Fibroblast of upper back skin (primary cell): ENCODE measurements at regions not wholly inside any gene's neighbourhood (a gene's known extent, or its start where the extent isn't known, plus 50 kb on each side); places are given as distances from the start of the nearest gene placed in this dataset.
A peak's percentile ranks its signal among the peaks of the same experiment; 100 is the strongest.

Experiments used
- DNase-seq: peaks from one replicate; pipeline ENCODE4 v3.0.0-alpha.2; 2013

DNA sequence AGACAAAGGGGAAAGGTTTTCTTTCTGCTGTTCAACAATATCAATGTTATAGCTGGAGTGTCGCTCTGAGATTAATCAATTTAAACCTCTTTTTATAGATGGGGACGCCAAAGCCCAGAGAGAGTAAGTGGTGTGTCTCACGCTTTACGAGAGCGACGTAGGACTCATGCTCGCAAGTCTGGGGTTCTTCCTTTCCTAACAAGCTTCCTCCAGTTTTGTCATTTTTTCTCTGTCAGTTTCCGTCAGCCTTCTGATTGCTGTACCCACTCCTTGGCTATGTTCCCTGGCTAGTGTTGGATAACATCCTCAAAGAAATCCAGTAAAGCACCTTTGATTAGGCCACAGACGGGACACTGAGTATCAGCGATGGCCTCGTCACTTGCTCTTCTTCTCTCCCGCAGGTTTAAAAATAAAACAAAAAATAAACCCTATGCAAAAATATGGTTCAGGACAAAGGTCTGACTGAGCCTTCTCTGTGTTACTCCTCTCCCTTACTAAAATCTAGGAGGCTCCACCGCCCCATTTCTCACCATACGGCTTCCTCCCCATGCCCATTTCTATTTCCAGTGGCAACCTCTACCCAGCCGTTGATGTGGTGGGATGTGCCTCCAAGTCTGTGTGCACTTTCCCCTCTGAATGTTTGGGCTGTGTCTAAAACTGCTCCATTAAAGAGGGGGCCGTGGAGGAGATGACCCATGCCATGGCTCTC lies 172.7 kb upstream of the PARP11 start:
- DNase-seq = no peak

DNA sequence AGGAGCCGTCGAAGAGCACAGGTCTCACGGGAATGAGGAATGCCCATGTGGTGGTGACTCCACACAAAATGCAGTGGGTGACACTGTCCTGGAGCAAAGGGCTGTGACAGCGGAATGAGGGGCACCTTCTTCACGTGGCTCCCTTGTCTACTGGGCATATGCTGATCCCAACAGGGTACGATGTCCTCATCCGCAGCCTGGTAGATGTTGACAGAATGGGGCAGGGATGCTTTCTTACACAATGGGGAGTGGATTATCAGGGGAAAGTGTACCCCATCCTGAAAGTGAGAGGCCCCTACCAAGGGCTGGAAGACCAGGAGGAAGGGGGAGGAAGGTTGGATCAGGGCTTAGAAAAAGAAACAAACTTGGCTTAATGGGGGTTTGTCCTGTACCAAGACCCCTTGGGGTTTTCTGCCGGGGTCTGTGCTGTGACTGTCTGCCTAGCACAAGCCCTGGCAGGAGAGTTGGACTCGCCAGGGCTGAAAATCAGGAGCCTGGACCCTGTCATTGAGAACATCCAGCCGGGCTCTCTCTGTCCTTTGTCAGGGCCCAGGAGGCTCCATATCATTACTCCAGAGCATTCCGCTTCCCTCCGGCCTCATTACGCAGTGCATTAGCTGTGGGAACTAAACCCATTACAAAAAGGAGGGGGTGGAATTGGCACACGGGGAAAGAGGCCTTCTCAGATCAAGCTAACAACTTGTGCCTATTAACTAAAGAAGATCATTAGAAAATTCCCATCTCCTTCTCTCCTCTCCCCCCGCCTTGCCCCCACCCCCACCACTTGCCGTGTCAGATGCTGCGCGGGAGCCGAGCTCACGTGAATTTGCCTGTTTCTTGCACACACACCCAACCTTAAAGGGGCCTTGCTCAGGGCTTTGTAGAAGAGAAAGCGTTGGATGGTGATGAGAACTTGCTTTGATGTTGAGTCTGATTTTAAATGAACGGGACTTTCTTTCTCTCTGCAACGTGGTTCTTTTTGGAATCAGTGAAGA lies 171.8 kb upstream of the PARP11 start:
- no peak for DNase-seq

DNA sequence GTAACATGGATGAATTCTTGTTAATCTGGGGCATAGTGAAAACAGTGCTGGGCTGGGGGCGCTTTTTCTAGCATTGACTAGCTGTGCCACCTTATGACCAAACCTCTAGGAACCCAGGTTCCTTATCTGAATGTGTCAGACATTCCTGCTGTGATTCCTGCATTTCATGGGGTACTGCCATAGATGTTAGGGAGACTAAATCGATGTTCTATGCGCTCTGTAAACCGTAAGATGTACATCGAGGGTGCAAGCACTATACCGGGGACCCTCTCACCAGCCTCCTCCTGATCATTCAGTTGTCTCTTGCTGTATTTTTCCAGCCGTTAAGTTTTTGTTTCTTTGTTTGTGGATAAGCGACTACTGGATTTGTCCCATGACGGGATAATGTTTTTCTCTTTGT lies 170.9 kb upstream of the PARP11 start:
- DNase-seq = no peak

DNA sequence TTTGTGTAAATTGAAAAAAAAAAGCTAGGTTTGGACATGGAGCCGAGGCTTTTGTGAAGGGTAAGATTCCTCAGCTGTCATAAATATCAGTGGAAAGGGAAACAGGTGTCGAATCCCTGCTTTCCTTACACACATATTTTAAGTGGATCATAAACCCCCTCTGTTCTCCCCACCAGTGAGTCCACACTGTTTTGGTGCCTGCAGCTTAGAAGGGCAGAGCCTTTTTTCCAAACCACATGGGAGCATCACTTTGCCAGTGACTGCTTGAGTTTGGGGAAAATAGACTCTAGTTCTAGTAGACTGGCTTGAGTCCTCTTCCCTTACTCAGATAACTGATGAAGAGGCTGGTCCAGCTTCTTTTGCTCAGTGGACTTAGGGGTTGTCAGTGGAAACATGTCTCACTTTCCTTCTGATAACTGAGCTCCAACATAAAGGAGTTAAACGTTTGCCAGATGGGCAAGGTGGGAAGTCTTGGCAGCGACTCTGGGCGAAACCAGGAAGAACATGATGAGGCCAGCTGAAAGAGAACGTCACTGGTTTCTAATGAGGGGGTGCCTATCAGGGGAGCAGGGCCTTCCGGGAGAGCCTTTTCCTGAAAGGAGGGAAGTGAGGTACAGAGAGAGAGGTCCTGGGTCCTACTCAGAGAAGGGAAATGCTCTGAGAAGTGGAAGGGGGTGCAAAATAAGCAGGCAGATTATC lies 168.1 kb upstream of the PARP11 start:
- no peak for DNase-seq

DNA sequence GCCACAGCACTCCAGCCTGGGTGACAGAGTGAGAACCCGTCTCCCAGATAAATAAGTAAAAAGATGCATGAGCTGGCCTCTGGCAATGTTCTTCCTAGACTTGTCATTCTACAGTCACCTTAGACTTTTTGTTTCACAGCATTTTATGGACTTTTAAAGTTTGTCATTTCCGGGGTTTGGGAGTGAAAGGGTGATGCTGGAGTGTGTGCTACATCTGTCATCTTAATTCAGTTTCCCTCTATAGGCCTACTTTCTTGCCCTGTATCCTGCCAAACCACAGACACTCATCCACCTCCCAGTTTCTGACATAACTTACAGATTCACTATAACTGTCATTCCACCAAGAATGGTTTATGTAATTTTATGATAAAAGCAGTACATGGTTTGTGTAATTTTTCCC lies 166.7 kb upstream of the PARP11 start:
- DNase-seq = peak; percentile 13

DNA sequence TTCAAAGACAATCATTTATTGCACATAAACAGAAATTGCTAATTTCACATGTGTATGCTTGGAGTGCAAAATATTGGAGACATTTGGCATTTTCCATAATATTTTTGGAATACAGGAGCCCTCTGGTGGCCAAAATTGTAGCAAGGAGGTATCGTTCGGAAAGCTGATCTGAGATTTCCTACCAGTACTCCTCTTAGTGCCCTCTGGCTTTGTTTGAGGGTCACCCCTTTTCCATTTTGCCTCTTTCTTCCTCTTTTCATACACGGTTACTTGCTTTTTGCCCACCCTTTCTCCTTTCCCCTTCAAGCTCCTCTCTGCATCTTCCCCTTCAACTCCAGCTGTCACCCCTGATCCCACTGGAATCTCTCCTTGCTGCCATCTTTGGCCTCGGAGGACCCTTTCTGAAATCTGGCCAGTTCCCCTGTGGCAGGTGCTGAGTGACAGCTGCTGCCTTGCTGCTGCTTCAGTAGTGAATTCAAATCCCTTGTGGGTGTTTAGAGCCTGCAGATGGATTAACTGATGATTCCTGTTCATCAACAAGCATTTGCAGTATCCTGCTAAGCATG lies 164.6 kb upstream of the PARP11 start:
- peak; percentile 52 for DNase-seq

DNA sequence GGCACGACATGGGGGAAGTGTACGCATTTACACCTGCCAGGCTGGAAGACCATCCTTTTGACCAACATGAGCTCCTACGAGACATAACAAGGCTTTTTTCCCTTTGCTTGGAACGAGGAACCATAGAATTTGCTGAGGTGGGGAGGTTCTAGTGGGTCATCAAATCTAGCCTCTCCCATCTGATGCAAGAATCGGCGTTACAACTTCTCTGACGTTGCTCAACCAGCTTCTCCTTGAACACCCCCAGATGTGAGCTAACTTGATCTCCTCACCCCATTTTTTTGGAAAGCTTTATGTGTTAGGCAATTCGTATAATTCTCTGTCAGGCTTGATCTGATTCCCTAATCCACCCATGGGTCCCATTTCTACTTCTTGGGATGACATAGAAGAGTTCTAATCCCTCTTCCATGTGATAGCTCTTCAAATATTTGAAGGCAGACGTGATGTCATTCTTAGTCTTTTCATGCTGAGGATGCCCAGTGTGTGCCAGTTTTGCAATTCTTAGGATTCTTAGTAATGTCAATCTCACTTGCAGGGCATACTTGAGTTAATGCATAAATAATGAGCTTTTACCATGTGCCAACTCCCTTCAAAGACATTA lies 163.6 kb upstream of the PARP11 start:
- DNase-seq = no peak

DNA sequence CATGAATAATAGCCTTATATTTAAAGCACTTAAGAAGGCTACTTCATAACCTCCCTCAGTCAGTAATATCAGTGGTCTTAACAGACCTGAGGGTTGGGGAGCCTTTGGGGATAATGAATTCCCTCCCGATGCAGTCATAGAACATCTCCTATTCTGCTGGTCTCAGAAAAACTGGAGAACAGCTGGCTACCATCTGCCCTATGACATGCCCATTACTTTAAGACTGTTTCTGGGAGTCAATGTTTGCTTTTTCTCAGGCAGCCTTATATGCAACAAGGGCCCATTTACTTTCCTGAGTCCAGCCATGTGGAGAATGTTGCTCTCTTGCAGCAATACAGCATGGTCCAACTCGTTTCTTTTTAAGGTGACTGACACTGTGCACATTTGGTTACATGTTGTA lies 161.7 kb upstream of the PARP11 start:
- peak; percentile 9 for DNase-seq

DNA sequence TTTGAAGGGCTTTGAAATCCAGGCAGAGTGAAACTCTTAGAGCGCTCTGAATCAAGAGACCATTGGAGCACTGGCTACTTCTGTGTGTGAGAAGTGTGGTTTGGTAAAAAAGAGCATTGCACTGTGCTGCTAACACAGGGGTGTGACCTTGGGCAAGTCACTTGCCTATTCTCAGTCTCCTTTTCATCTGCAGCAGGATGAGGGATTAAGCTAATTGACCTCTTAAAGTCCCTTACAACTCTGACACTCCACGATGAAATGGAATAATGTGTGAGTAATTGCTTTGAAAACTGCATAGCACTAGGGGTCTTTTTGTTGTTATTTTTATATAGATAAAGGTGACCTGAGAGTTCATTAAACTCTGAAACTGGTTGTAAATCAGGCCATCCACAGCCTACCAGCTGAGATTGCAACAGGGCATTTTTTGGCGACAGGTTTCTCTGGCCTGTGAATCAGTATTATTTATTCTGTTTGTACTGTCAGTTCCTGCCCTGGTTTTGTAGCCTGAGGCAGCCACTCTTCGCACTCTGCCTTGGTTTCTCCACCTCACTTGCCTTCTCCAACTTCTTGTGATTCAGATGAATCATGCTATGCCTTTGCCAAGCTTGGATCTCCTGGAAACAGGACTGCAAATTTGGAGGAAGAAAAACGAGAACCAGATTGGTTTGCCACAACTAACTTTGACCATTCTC lies 159.9 kb upstream of the PARP11 start:
- DNase-seq = no peak

DNA sequence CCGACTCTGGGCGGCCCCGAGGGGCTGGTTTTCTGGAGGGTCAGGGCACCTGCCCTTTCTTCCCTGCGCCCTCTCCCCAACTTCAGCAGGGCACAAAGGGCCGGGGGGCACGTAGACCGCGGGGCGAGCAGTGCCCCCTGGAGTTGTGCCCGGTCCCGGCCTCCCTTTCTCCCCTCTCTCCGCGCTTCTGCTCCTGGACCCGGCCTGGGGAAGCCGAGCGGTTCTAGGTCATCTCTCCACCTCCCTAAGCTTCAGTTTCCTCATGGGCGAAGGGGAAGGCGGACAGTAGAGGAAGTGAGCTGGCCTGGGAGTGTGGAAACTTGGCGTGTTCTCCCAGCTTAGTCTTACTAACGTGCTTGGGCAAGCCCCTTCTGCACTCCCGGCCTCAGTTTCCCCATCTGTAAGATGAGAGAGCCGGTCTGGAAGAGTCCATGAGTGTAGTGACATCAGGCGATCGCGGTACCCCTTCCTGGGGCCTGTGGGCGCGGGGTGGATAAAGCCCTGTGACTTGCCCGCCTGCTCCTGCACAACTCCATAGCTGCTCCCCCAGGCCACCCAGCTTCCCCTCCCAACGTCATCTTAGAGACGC lies 158.6 kb upstream of the PARP11 start:
- no peak for DNase-seq

DNA sequence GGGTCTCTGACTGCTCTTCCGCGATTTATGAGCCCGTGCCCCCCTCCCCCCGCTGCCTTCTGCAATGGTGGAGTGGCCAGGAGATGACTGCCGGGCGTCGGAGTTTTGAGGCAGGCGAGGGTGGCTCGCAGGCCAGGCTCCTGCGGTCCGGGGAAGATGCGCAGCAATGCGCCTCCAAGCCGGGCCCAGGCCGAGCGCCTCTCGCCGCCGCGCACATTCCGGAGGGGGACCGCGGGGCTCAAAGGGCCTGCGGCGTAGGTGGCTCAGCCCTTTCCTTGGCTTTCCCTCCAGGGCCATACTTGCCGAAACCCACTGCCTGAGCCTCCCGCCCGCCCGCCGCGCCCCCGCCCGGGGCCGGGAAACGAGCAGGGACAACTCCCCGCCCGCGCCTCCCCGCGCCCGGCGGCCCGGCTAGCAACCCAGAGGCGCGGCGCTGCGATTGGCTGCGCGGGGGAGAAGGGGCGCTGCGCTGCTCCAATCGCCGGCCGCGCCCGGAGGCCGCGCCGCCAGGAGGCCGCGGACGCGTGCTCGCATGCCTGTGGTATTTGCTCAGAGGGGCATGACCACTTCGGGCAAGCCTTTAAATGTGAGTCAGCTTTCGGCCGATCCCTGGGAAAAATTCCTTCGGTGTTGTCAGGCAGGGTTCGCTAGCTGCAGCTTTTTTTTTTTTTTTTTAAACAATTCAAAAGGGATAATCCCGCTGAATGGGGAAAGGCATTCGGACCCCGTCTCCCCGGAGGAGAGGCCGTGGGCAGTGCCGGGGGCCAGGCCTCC lies 157.9 kb upstream of the PARP11 start:
- DNase-seq = peak; percentile 98

DNA sequence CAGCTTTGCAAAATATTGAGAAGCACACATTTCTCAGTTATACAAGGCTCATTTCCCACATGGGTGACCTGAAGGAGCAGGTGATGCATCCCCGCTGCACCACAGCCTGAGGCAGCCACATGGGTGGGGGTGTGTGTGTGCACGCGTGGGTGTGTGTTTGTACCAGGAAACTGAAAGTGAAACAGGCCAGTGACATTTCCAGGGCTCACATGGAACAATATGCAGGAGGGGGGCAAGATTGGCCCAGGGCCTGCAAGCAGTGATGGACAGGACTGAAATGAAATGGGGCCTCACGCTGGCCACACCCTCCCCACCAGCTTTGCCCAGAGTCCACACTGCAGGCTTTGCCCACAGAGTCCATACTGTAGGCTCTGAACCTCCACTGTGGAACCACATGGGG lies 154.2 kb upstream of the PARP11 start:
- DNase-seq = no peak

DNA sequence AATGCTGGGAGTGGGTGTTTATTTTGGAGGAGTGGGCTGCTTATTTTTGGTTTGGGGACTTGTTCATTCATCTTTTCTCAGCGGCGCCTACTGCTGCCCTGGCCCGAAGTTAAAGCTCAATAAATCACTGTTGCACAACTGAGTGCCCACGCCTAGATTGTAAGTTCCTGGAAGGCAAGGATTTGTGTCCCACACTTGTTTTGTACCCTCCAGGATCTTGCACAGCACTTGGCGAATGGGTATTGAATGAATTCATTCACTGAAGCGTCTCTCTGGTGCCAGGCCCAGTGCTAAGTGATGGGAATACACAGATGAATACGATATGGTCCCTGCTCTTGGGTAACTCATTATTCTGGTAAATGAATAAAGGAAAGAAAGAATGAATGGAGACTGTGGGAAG lies 153.3 kb upstream of the PARP11 start:
- no peak for DNase-seq

DNA sequence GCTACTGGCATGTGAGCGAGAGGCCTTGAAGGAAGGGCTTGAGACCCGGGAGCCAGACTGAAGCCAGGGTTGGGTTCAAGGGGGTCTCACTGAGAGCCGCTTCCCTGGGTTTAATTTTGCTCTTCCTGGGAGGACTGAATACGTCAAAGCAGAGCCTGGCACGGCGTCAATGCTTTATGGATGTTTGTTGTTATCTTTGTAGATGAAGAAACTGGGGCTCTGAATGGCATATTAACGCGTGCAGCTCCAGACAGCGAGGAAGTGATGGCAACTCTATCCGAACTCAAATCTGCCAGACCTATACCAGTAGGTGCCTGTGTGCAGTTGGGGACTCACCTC lies 152.8 kb upstream of the PARP11 start:
- no peak for DNase-seq

DNA sequence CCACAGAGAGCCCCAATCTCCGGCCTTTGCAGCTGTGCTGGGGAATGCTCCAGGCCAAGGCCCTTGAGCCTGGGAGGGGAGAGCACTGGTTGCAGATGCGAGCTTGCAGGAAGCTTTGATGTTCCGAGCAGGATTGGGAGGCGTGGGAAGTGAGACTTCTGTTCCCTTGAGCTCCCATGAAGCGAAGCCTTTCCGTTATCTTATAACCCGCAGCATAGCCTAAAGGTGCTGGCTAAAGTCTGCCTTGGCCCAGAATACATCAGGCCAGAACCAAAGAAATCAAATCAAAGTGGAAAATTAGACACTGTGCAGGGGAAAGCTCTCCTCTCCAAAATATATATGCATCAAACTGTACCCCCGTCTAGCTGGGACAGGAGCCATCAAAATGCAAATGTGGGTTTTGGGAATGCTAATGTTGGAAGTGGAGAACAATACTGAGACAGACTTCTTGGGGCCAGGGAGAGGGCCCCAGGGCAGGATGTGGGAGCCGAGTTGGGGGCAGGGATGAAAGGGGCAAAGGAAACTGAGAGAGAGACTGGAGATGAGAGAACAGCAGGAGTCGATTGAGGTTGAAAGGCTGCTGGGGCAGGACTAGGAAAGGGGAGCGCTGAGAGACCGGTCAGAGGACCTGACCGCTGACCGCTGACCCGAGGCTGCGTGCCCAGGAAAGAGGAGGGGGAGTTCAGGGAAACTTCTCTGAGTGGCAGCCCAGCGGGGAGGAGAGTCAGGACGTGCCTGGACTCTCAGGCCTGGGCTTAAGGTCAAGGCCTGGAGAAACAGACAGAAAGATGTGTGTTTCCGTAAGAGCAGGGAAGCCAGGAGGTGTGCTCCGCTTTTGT lies 152.2 kb upstream of the PARP11 start:
- DNase-seq = peak; percentile 13

DNA sequence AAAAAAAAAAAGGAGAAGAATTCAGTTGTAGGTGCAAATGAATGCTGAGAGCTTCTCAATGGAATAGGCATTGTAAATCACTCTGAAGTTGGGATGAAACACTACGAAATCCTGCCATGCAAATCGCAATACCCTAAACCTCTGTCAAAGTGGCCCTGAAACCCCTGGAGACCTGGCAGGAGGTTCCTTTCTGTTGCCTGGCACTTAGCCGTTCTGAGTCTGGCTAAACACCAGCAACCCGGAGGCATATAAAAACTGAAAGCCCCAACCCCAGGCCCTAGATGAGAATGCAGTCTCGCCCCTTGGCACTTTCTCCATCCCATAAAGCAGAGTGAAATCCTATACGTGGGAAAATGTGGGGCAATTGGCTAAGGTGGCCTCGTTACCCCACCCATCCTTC lies 151.5 kb upstream of the PARP11 start:
- no peak for DNase-seq

DNA sequence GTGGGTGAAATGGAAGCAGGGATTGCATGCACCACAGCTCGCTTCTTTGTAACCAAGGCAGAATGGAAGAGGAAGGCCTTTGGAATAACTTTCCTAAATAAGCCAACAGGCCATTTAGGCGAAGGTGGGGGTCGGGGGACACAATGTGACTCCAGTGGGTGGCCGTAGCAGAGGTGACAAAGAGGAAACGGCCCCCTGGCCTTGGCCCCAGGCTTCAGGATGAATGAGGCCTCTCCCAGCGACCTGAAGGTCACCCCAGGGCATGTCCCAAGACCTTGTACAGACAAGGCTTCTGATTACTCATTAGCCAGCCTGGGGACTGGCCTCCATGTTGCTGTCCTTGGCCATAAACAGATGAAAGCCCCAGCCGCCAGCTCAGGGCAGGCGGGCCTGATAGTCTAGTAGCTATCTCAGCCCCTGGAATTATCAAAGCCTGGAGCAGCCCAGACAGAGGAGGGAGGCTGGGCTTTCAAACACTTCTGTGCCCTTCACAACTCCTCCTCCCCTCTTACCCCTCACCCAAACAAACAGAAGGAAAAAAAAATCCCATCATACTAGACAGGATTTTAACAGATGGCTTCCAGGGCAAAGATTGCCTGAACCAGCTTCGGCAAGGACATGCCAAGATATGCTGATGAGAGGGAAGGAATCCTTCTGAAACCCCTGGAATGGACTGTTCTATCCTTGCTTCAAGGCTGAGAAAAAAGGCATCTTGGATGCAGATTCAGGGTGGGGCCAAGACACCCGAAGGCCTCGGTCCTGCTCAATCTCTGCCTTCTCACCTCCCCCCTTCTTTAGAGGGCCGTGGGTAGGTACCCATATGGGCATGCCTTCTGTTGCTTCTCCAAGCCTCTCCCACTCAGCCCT lies 142.3 kb upstream of the PARP11 start:
- DNase-seq = no peak

DNA sequence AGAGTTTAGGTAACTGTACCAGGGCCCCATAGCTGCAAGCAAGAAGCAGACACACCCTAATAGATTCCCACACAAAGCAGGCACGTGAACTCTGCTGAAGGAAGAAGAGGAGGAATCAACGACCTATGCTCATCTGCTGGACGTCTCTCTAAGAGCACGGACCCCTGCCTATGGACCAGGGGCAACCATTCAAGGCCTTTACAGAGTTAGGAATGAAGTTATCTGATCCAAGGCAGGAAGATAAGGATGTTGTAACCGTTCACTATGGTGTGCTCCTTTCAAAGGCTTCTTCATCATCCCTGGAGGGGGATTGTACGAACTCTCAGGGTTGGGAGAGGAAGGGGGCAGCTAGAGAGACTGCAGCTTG lies 141.6 kb upstream of the PARP11 start:
- no peak for DNase-seq

DNA sequence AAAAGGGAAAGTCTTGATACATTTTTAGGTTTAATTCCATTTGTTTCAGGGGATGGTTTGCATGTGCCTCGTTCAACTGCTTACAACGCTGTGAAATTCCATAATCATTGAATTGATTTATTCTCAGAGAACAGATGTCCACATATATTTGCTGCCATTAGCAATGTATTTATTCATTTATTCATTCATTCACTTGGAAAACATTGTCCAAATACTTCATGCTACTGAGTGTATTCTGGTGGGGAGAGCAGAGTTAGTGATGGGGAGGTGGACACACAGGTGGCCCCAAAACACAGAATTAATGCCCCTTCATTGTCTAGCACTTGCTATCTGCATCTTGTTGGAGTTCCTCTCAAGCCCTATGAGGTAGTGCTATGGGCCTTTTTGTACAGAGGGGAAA lies 141.2 kb upstream of the PARP11 start:
- no peak for DNase-seq
